Coronary artery (tissue), 2 donors: ENCODE measurements at regions not wholly inside any gene's neighbourhood (a gene's known extent, or its start where the extent isn't known, plus 50 kb on each side); places are given as distances from the start of the nearest gene placed in this dataset.

Source experiments
- DNase-seq: peaks from one replicate; pipeline ENCODE4 v3.0.0-alpha.2; 2017; ENCODE audit warnings: low spot score
- H3K27ac ChIP-seq, 2 donors: fragments of 200-600 bp; sonication (generic); one replicate each; pipeline ENCODE4 v1.5.1; 2016 to 2019
- H3K4me3 ChIP-seq: fragments of 200-600 bp; sonication (generic); 2 replicates; pipeline ENCODE4 v1.5.1; 2016; ENCODE audit warnings: mild to moderate bottlenecking, moderate library complexity
- TF ChIP-seq, protein P1 (sequence below): fragments of 200-600 bp; sonication (generic); IDR thresholded peaks from one replicate; pipeline ENCODE4 v1.5.1; 2019; ENCODE audit warnings: antibody characterized with exemption

- H3K27ac ChIP-seq = no peak overlapping the region
- no peak for DNase-seq
- TF ChIP-seq, protein P1, sequence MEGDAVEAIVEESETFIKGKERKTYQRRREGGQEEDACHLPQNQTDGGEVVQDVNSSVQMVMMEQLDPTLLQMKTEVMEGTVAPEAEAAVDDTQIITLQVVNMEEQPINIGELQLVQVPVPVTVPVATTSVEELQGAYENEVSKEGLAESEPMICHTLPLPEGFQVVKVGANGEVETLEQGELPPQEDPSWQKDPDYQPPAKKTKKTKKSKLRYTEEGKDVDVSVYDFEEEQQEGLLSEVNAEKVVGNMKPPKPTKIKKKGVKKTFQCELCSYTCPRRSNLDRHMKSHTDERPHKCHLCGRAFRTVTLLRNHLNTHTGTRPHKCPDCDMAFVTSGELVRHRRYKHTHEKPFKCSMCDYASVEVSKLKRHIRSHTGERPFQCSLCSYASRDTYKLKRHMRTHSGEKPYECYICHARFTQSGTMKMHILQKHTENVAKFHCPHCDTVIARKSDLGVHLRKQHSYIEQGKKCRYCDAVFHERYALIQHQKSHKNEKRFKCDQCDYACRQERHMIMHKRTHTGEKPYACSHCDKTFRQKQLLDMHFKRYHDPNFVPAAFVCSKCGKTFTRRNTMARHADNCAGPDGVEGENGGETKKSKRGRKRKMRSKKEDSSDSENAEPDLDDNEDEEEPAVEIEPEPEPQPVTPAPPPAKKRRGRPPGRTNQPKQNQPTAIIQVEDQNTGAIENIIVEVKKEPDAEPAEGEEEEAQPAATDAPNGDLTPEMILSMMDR = no peak
- no peak overlapping the region for H3K4me3 ChIP-seq
Measured at GRCh38 chr15:98582900-98583554, 65.3 kb upstream of the IGF1R start.

GRCh38 chr15:98583771-98584430 is 64.4 kb upstream of the IGF1R start:
- no peak for DNase-seq
- no peak overlapping the region for H3K4me3 ChIP-seq
- no peak overlapping the region for H3K27ac ChIP-seq
- TF ChIP-seq, protein P1 = no peak

- no peak for DNase-seq
- Histone ChIP-seq H3K4me3 (no peak overlapping the region), H3K27ac (no peak overlapping the region)
- TF ChIP-seq, protein P1 = no peak
Measured at GRCh38 chr15:98586066-98586465, 62.3 kb upstream of the IGF1R start.

- TF ChIP-seq, protein P1 = no peak
- H3K4me3 ChIP-seq = no peak overlapping the region
- DNase-seq = no peak
- no peak overlapping the region for H3K27ac ChIP-seq
Measured at GRCh38 chr15:98592136-98592535, 56.2 kb upstream of the IGF1R start.

GRCh38 chr15:98596131-98596530 is 52.2 kb upstream of the IGF1R start:
- H3K27ac ChIP-seq = no peak overlapping the region

GRCh38 chr15:98596885-98597392 is 51.4 kb upstream of the IGF1R start:
- TF ChIP-seq, protein P1 = no peak
- DNase-seq = no peak
- Histone ChIP-seq H3K27ac (no peak overlapping the region), H3K4me3 (no peak overlapping the region)

More at GRCh38 chr15:98596131-98596530, 52.2 kb upstream of the IGF1R start:
- TF ChIP-seq, protein P1 = no peak
- no peak for DNase-seq
- H3K4me3 ChIP-seq = no peak overlapping the region

- no peak overlapping the region for H3K27ac ChIP-seq
- TF ChIP-seq, protein P1 = no peak
Measured at GRCh38 chr15:98597666-98598065, 50.7 kb upstream of the IGF1R start.

More at GRCh38 chr15:98597666-98598065, 50.7 kb upstream of the IGF1R start:
- no peak for DNase-seq
- no peak overlapping the region for H3K4me3 ChIP-seq
